ENCODE measurements at regions not wholly inside any gene's neighbourhood (a gene's known extent, or its start where the extent isn't known, plus 50 kb on each side); places are given as distances from the start of the nearest gene placed in this dataset.

DNA sequence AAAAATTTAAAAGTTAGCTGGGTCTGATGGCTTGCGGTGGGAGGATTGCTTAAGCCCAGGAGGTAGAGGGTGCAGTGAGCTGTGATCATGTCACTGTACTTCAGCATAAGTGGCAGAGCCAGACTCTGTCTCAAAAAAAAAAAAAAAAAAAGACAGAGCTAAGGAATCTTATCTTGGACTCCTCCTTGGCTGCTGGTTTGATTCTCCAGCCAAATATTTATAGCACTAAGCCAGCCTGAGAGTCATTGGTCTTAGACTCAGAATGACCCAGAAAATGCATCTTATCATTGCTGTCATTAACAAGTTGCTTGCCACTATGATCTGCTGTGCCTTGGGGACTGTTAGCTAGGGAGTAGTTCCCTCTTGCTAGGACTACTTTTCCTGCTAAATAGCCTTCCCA, 164.7 kb downstream of the GNAT3 start:
- H3K27ac ChIP-seq: no peak overlapping the region
- TF ChIP-seq, protein P1, sequence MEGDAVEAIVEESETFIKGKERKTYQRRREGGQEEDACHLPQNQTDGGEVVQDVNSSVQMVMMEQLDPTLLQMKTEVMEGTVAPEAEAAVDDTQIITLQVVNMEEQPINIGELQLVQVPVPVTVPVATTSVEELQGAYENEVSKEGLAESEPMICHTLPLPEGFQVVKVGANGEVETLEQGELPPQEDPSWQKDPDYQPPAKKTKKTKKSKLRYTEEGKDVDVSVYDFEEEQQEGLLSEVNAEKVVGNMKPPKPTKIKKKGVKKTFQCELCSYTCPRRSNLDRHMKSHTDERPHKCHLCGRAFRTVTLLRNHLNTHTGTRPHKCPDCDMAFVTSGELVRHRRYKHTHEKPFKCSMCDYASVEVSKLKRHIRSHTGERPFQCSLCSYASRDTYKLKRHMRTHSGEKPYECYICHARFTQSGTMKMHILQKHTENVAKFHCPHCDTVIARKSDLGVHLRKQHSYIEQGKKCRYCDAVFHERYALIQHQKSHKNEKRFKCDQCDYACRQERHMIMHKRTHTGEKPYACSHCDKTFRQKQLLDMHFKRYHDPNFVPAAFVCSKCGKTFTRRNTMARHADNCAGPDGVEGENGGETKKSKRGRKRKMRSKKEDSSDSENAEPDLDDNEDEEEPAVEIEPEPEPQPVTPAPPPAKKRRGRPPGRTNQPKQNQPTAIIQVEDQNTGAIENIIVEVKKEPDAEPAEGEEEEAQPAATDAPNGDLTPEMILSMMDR (conservative IDR thresholded peaks at IDR 0.05): no peak

GRCh38 chr7:80346704-80347103, 165.2 kb downstream of the GNAT3 start:
- TF ChIP-seq, protein P1 (conservative IDR thresholded peaks at IDR 0.05): no peak
- H3K27ac ChIP-seq: no peak overlapping the region

DNA sequence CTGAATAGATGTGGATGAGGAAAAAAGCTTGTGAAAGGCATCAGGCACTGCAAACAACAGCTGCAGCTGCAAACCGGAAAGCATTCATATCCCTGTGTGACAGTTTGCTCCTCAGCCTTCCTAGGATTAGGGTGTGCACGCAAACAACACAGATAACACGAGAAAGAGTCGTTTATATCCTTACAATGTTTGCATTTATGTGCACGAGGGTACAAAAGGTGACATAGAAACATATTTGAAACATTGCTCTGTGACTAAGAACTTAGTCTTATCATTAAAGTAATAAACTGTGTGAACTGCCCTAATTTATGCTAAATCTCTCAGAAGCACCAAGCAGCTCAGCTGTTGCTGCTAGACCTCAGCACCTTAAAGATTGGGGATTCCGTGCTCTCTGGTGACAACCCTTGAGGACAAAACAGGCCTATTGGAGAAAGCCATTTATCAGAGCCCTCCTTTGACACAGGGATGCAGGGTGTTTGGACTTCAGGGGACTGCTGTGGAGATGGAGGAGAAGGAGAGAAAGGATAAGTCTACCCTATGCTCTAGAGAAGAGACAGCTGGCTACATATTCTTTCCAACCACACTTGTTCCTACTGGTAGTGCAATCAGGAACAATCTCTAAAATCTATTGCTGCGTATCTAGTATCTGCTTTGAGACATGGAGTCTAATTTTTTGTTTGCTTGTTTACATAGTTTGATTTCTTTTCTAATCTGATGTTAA, 176.2 kb downstream of the GNAT3 start:
- TF ChIP-seq, protein P1 (conservative IDR thresholded peaks at IDR 0.05): no peak
- H3K27ac ChIP-seq: peak overlapping the region; percentile 90

GRCh38 chr7:80334908-80335307, 177.0 kb downstream of the GNAT3 start:
- TF ChIP-seq, protein P1 (conservative IDR thresholded peaks at IDR 0.05): peak; percentile 28

DNA sequence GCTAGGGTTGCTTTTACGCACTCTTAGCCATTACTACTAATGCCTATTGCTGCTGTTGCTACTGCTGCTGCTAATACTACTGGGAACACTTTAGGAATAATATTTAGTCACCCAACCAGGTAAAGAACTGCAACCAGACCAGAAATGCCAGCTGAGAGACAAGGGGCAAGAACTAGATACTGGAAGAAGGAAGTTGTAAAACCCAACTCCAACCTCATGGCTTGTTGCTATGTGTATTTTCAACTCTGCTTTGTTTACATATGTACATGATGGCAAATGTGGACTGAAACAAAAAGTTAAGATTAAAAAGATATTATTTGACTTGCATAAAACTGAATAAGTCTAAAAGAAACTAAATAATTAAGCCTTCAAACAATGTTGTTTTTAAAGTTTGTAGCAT, 177.7 kb downstream of the GNAT3 start:
- TF ChIP-seq, protein P1 (conservative IDR thresholded peaks at IDR 0.05): no peak
- peak overlapping the region; percentile 90 for H3K27ac ChIP-seq

More at GRCh38 chr7:80334908-80335307, 177.0 kb downstream of the GNAT3 start:
- H3K27ac ChIP-seq: peak overlapping the region; percentile 90

DNA sequence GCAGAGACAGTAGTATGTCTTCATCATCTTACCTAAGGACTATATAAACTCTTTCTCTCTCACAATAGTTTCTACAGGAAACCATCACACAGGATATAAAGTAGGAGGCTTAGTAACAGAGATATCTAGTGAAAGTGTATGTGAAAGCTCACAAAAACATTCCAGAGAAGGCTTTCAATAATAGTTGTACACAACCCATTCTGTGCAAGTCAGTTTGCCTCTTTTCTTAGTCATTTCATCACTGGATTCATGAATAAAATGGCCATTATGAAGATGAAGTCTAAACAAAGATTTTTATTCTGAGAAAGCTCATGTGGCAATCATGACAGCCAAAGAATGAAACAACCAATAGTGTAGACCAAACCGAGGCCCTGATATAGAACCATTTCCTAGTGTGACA, 178.8 kb downstream of the GNAT3 start:
- TF ChIP-seq, protein P1 (conservative IDR thresholded peaks at IDR 0.05): no peak
- H3K27ac ChIP-seq: peak overlapping the region; percentile 90

GRCh38 chr7:80330434-80330833, 181.4 kb downstream of the GNAT3 start:
- TF ChIP-seq, protein P1 (conservative IDR thresholded peaks at IDR 0.05): no peak
- H3K27ac ChIP-seq: no peak overlapping the region

Data from VCaP (cell line).